GM19239 (cell line): ENCODE measurements at regions not wholly inside any gene's neighbourhood (a gene's known extent, or its start where the extent isn't known, plus 50 kb on each side); places are given as distances from the start of the nearest gene placed in this dataset.

ENCODE experiments used
- DNase-seq: peaks from one replicate; pipeline ENCODE4 v3.0.0; 2011; ENCODE audit warnings: low spot score; ENCODE audit not compliant: insufficient read length
- FAIRE-seq: peaks from 2 replicates; lab custom pipeline; 2011; peaks lifted over from hg19 to GRCh38; lab: Jason Lieb, UNC

- no peak for DNase-seq
- FAIRE-seq, result no peak
These were observed 387.3 kb downstream of the SPRY1 start for GRCh38 chr4:123783921-123784320.

DNA sequence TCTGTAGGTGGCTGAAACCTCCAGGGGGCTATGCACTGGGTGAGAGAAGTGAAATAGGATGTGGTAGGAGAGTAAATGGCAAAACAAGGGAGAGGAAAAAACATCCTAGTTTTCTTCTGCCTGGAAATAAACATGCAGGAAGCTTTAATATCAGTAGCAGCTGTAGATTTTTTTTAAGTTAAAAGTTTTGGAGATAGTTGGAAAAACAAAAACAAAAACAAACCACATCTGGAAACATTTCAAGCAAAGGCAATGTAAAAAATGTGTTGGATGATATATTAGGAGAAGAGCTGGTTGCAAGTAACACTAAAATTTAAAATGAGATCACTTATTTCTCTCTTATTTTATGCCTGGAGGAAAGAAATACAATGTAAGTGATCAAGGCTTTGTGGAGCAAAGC, 388.0 kb downstream of the SPRY1 start:
- DNase-seq (no peak), FAIRE-seq (no peak)

- FAIRE-seq (no peak), DNase-seq (no peak)
These were observed 388.9 kb downstream of the SPRY1 start for GRCh38 chr4:123785538-123785937.

DNA sequence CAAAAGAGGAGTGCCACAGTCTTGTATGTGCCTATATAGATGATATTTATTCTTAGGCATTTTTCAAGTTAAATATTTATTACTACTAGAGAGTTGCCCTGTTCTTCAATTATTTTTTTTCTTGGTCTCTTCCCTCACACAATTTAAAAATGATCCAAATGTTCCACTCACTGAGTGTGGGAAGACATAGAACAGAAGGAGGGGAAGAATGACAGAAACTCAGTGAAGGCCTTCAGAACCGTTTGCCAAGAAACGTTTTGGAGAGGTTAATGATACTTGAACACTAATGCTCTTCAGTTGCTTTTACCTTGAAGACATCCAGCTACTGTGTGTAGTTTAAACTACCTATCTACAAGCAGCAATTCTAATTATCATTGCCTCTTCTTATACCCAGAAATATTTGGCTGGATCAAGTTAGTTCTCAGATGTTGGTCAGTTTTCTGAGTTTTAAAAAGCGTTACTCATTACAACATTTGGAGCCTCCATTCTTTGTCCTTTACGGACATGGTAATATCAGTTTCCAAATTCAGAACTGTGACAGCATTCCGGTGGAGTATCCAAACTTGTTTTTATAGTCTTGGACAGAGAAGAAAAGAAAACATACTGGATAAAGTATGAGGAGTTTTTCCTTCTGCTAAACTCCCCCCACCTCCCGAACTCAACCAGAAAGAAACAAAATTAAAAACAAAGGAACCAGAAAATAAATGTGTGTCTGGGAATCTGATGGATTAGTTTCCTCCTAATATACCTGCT, 389.7 kb downstream of the SPRY1 start:
- DNase-seq (no peak), FAIRE-seq (no peak)

DNA sequence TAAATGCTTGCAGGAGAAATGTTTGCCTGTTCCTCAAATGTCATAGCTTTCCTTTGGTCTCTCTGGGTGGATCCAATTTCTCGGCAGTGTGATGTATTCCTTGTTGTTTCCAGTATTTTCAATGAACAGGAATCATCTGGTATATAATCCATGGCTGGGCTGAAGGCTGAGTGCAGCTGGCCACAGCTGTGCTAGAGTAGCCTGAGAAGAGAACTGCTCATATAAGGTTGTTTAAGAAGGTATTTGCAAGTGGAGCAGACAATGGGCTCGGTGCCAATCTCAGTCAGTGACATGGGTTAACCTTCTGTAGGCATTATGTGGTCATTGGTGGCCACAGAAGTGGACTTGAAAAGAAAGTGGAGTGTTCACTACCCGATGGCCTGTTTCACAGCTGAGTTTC, 390.3 kb downstream of the SPRY1 start:
- FAIRE-seq, result no peak
- DNase-seq, result no peak

- FAIRE-seq (no peak), DNase-seq (no peak)
These were observed 391.0 kb downstream of the SPRY1 start for GRCh38 chr4:123787512-123788080.

DNA sequence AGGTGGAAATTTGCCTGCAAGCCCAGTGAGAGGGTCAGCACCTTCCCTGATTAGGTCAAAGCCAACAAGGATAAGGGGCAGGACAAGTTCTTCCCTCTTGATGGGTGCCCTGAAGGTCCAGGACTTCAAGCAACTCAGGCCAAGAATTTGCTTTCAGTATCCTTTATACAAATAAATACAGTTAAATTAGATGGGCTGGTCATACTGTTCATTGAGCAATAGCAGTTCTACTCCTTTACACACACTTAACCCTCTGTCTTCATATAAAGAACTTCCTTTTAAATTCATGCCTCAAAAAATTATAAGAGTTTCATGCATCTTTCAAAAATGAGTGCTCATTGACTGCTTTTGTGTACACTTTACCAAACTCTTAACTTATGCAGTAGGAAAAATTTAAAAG, 392.0 kb downstream of the SPRY1 start:
- FAIRE-seq, result no peak
- no peak for DNase-seq

DNA sequence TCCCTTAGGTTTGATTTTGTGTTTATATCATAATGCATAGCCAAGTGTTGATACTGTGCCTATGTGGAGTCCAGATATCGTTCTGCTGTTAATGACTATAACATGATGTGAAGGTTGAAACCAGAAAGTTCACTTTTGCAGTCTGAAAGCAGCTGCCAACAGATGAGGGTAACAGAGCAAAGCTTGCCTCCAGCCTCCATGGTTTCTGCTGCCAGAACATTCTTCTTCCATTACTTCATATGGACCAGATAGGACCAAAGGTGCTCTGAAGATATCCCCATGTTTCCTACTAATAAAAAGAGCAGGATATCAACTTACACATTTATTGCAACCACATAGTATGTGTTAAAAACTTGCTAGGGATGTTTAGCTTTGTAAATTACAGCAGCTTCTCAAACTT, 394.1 kb downstream of the SPRY1 start:
- DNase-seq, result no peak
- no peak for FAIRE-seq

DNA sequence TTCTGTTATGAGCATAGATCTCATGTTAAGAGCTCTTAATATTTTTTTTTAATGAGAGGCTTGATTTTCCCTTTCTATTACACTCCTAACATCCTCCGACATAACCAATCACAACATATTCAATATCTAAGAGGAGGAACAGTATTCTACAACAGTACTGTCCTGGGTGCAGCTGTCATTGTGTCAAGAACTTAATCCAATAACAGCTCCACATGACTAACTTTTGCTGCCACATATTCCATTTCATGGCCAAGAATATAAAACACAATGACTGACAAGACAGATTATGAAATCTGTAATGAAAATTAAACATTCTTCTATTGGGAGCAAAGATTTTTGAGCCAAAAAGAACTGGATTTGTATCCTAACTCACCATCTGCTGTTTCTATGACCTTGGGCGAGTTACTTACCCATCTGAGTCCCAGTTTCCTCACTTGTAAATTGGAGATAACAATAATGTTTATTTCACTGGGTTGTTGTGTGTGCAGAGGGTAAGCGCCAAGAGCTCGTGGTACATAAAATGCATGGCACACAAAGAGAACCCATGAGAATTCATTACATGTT, 405.6 kb downstream of the SPRY1 start:
- no peak for FAIRE-seq
- no peak for DNase-seq

GRCh38 chr4:123802933-123803332, 406.3 kb downstream of the SPRY1 start:
- DNase-seq (no peak), FAIRE-seq (no peak)

DNA sequence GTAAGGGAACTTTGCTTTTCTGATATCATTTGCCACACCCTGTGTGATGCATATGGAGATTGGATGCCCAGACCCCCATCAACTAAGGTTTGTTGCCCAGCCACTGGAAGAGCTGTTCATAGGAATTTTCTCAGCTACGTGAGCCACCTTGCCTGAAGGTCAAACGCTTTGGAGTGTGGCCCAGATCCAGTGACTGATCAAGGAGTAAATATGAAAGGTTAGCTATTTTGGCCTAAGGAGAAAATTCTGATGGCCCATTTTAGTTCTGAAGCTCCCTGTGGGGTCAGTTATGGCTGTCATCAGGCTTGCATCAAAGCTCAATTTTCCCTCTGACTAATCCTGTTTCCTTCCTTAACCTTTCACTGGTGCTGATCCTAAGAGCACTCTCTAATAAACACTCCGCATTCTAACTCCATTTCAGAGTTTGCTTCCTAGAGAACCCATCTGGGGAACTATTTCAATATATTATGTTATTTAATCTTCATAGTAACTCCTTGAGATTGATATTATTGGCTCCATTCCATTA, 407.7 kb downstream of the SPRY1 start:
- no peak for FAIRE-seq
- no peak for DNase-seq

DNA sequence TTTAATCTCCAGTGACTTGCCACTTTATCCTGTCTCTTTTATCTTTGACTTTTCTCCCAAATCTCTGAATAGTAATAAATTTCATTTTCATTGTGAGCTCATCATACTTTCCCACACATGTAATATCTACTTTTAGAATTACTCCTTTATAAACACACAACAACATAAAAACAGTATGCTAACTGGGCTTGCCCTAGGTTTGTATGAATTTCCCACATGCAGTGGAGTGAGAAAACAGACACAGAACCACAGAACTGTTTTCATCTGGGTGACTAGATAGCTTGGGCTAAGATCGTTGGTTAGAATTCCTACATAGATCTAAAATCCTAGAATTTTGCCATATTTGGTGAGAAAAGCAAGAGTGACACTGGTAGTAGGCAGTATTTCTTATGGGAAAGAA, 409.5 kb downstream of the SPRY1 start:
- FAIRE-seq (no peak), DNase-seq (no peak)

DNA sequence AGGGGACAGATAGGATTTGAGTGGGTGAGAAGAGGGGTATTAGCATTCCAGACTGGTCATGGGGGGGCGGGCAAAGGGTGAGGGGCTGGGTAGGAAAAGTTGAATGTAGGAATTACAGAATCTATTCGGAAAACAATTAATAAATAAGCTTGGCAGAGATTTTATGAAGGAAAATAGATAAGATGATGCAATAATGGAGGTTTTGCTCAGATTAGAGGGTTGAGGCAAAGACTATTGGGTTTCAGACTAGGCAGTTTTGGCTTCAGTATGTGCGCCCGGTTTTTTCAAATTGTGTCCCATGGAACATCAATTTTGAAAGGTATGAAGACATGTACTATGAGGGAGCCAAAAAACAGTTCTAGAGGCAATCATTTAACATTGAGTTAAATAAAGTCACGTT, 410.6 kb downstream of the SPRY1 start:
- DNase-seq, result no peak
- FAIRE-seq, result no peak

DNA sequence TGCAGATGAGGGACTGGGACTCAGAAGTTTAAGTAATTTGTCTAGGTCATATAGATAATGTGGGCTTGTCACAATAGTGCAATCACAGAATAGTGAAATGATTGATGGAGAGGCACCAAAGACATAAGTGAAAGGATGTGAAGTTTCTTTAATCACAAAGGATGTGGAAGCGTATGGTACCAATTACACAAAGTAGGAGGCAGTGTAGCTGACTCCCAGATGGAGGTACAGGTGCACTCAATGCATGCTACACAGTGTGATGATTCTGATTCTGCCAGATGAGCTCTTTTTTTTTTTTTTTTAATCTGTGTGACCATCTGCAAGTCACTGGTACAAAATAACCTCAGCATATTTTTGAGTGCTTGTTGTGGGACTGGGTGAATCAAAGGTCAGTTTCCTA, 411.3 kb downstream of the SPRY1 start:
- FAIRE-seq (no peak), DNase-seq (no peak)

DNA sequence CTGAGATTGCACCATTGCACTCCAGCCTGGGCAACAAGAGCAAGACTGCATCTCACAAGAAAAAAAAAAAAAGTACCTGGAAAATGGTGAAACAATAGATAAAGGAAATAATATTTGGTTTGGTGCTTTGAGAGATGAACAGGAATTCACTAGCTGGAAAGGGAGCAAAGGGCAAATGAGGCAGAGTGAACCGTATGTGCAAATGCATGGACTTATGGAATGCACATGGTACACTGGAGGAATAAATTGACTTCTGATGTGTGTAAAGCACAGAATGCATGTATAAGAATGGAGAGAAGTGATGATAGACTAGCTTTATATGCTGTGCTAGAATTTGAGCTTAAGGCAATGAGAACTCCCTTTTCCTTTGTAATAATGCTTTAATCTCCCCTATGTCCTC, 413.3 kb downstream of the SPRY1 start:
- DNase-seq (no peak), FAIRE-seq (no peak)

DNA sequence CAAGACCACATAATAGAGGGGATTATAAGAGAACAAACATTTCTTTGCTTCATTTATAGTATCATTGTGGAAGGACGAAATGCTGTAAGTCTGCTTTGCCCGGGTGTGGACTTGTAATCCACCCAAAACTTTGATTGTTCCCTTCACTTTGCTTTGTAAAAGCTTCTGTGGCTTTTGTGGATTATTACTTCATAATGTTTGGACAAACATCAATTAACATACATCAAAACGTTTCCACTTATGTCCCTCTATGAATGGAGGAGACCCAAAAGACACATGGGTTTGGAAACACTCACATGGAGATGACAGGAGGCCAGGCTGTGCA, 415.4 kb downstream of the SPRY1 start:
- DNase-seq, result no peak

GRCh38 chr4:123813901-123814300, 417.3 kb downstream of the SPRY1 start:
- FAIRE-seq (no peak), DNase-seq (no peak)

More for the DNA sequence above, 415.4 kb downstream of the SPRY1 start:
- no peak for FAIRE-seq

GRCh38 chr4:123816462-123816861, 419.9 kb downstream of the SPRY1 start:
- no peak for FAIRE-seq
- no peak for DNase-seq

DNA sequence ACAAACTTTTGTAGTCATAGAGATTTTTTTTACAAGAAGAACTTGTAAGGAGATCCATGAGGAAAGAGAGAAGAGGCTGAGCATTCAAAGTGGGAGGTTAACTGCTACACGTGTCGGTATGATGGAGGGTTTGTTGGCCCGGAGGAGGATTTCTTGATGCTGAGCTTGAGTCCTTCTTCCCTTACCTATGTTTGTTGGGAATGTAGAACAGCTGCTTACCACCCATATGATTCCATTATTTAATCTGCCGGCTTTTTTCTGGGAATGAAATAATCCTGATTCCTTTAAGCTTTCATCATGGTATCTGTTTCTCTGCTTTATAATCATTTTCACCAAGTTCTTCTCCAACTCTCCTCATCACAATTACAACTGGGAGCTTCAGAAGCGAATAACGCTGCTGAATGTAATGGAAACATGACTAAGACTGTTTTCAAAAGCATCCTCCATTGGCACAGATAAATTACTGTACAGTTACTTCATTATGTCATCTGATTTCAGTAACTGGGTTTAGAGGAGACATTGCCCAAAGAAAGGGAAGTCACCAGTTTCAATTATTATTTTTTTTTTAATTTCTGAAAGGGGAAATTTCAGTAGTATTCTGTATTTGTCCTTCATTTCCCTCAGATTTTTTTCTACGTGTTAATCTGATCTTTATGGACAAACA, 420.6 kb downstream of the SPRY1 start:
- no peak for FAIRE-seq
- DNase-seq, result no peak

DNA sequence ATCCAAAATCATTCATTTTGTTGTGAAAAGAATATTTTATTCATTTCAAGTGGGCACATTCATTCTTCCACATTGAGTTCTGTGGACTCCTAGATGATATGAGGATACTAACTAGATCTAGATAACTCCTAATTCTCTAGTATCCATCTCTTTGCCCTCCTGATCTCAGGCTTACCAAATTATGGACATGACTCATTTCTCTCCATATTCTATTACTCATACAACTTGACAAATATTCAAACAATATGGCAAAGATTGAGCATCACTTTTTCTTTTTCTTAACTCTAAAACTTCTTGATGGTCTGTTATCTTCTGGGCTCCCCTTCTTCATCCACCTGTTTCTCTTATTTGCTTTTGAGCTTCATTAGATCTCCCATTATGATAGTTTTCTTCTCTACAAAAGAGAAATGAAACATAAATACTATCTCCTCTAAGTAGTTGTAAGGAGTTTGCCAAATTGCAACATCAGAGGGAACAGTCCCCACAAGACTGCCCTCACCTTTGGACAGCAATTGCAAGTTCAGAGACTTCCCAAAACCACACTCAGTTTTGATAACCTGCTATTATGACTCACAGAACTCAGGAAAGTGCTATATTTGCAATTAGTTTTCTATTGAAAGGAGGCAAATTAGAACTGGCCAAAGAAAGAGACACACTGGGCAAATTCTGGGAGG, 422.9 kb downstream of the SPRY1 start:
- DNase-seq, result no peak

DNA sequence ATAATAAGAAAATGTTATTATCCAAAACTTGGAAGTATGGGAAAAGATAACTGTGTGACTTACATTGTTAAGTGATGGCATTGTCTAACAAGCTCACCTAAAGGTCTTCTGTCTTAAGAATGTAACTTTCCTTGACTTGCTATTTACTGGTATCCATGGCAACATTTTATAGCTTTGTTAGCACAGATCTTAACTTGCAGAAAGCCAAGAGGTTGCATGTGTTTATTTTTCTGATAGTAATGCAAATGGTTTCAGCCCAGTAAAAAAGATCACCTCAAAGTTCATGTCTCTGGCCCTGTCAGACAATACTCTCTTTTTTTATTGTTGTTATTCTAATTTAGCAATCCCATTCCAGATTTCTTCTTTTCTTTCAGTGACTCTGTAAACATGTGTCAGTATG, 425.3 kb downstream of the SPRY1 start:
- FAIRE-seq (no peak), DNase-seq (no peak)

More for the DNA sequence above, 422.9 kb downstream of the SPRY1 start:
- no peak for FAIRE-seq
